Stimulated activated CD4-positive, alpha-beta T cell treated with anti-CD3 and anti-CD28 coated beads, Interleukin-12 subunit alpha, Interleukin-12 subunit beta, amount 100 ng/mL, for 4 hours (primary cell): ENCODE measurements at regions not wholly inside any gene's neighbourhood (a gene's known extent, or its start where the extent isn't known, plus 50 kb on each side); places are given as distances from the start of the nearest gene placed in this dataset.

Source experiments
- DNase-seq: peaks from one replicate; pipeline ENCODE4 v3.0.0-alpha.2; 2020

GRCh38 chr16:86018941-86019340 is 120.0 kb downstream of the IRF8 start:
- DNase-seq = no peak

- DNase-seq = no peak
Measured at GRCh38 chr16:86019446-86020047, 120.6 kb downstream of the IRF8 start.

DNA sequence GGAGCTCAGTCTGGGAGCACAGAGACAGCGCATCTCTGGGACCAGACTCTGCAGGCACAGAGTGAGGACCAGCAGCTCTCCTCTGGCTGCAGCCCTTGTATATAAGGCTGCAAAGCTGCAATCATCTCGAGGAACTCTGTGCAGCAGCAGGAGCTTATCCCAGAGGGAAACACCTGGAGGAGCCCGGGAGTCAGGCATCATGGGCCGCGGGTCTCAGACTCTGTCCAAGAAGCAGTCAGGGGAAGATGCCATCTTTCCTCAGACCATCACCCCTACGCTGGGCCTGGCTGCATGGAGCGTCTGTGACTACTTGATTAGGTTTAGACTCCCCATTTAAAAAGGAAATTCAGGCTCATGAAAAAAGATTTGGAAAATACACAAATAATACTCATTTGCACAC is 122.0 kb downstream of the IRF8 start:
- no peak for DNase-seq

GRCh38 chr16:86022381-86022960 is 123.5 kb downstream of the IRF8 start:
- no peak for DNase-seq

- no peak for DNase-seq
Measured at GRCh38 chr16:86024210-86024609, 125.2 kb downstream of the IRF8 start.

GRCh38 chr16:86025706-86026105 is 126.7 kb downstream of the IRF8 start:
- DNase-seq = no peak

GRCh38 chr16:86026171-86026910 is 127.4 kb downstream of the IRF8 start:
- DNase-seq = no peak

DNA sequence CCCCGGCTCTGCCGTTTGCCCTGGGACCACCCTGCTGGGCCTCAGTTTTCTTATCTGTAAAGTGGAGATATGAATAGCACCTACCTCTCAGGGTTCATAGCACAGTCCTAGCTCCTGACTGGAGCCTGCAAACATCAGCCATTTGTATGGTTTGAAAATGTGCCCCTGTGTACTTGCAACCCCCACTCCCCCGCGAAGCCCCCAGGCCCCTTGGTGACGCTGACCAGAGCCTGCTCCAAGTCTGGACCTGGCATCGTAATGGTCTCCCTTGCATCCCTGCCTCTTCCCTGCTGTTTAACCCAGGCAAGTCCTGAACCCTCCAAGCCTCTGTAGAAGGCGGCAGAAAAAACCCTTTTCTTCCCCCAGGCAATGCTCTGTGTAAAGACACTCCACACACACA is 128.0 kb downstream of the IRF8 start:
- no peak for DNase-seq

GRCh38 chr16:86027373-86028126 is 128.6 kb downstream of the IRF8 start:
- DNase-seq = no peak

GRCh38 chr16:86029131-86029741 is 130.3 kb downstream of the IRF8 start:
- DNase-seq = no peak

- DNase-seq = no peak
Measured at GRCh38 chr16:86030116-86030515, 131.2 kb downstream of the IRF8 start.

DNA sequence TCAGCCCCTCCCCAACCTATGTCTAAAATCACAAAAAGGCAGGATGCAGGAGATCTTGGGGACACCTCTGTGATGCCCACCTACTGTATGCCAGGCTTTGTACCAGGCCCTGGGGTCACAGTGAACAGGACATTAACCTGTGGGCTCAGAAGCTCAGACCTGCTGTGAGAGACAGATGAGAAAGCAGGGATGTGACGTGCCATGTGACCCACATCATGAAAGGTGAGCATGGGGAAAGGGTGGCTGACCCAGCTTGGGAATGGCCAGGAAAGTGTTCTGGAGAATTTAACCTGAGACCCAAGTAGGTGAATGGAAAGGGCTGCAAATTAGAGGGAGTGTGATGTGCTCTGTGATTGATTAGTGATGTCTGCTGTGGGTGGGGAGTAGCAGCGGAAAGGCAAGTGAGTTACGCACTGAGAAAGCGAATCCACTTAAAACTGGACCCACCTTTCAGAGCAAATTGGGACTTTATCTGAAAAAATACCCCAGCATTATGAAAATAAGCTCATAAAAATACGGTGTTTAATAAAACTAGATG is 132.2 kb downstream of the IRF8 start:
- DNase-seq = no peak

- DNase-seq = no peak
Measured at GRCh38 chr16:86033016-86033474, 134.1 kb downstream of the IRF8 start.

GRCh38 chr16:86033971-86034370 is 135.0 kb downstream of the IRF8 start:
- DNase-seq = no peak

DNA sequence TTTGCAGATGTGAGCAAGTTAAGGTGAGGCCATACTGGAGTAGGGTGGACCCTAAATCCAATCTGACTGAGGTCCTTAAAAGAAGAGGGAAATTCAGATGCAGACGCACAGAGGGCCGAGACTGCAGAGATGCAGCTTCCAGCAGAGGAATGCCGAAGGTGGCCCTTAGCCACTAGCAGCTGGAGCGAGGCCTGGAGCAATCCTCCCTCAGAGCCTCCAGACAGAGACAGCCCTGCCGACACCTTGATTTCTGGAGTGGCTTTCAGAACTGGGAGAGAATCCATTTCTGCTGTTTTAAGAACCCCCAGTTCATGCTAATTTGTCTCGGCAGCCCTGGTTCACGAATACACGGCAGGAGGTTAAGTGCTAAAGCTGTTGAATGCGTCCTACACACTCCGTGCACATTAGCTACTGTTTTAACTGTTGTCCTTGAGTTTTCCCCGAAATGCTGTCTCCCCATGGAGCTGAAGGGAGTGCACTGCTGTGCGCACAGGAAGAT is 135.5 kb downstream of the IRF8 start:
- no peak for DNase-seq

DNA sequence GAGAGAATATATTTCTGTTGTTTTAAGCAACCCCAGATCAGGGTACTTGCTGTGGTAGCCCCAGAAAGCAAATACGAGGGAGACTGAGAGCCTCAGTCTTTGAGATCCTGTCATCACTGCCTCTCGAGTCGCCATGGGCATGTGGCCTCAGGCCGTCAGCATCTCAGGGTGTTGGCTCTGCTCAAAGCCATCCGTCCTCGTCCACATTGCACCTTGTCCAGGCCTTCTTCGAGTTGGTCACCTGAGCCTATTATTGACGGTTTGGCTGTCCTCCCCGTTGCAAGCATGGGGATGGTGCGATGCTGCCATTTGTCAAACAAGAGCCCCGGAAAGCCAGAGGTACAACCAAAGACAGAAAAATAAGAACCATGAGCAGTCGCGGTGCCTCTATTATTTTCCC is 136.9 kb downstream of the IRF8 start:
- DNase-seq = no peak

GRCh38 chr16:86037999-86038925 is 139.3 kb downstream of the IRF8 start:
- DNase-seq = no peak

DNA sequence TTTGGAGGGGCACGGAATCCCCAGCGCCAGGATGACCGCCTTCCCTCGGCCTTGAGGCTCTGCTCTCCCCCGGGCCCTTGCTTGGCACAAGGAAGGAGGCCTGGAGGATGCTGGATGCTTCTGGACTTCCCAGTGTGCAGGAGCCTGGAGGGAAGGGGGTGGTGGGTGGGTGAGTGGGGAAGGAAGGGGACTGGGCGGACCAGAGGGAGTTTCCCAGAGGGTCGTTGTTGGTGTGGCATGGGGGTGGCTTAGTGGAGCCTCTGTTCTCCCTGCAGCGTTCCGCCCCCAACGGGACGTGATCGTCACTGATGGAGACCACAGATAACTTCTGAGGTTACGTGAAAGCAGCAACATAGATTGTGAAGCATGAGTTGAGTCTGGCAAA is 140.0 kb downstream of the IRF8 start:
- DNase-seq = no peak

GRCh38 chr16:86039606-86040005 is 140.6 kb downstream of the IRF8 start:
- DNase-seq = no peak

DNA sequence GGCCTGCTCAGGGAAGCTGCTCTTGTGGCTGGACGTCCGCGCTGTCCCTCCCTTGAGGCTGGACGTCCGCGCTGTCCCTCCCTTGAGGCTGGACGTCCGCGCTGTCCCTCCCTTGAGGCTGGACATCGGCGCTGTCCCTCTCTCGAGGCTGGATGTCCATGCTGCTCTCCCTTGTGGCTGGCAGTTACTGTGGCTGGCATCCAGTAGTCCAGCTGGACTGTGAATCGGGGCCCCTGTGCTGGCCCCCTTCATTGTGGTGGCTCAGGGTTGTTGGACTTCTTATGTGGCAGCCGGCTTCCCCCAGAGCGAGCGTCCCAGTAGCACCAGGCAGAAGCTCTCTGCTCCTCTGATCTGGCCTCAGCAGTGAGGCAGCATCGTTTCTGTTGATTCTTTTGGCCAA is 141.5 kb downstream of the IRF8 start:
- no peak for DNase-seq

DNA sequence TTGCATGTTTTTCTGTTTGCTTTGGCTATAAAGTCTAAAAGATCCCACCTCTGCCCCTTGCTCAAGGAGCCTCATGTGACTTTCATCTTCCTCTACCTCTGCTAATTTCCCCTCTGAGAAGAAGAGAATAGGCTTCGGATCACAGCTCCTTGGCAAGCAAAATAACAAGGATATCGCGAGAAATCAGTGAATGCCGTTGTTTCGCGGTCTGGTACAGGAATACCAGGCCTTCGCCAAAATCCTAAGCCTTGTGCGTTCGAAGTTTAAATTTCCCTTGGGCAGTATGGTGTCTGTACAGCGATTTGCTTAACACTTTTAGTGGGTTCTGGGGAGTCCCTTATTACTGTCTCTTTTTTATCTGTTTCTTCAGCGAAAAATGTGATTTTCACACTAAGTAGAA is 142.3 kb downstream of the IRF8 start:
- no peak for DNase-seq

DNA sequence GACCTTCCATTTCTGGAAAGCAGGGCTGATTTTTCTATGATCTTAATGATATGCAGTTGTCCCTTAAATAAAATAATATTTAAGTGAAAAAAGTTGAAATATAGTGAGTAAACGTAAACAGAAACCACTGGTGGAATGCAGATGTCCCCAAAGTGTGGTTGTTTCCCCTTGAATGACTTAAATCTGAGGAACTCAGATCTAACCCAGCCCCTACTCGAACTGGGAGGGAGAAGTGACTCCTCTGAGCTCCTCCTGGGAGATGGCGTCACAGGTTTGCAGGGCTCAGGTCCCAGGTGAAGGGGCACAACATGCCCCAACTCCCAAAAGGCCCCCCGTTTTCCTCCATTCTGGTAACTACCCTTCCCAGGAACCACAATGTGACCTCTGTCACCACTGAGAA is 142.8 kb downstream of the IRF8 start:
- DNase-seq = no peak
